HepG2 (cell line): ENCODE measurements at regions not wholly inside any gene's neighbourhood (a gene's known extent, or its start where the extent isn't known, plus 50 kb on each side); places are given as distances from the start of the nearest gene placed in this dataset.

Experiments
- ATAC-seq: fragments of 200-7000 bp; cut with Tn5 transposase; 3 replicates; pipeline ENCODE4 v1.9.1; 2020; ENCODE audit warnings: mild to moderate bottlenecking, moderate library complexity
- BruUV-seq: library from RNA; stranded (reverse); fragments of 400-500 nt; replicated peaks from 2 replicates; lab custom pipeline; 2021; lab: Mats Ljungman, UMichigan
- CTCF ChIA-PET: fragments of 300-600 bp; formaldehyde crosslinking; extraction: SDS; loops from one replicate; lab custom pipeline; 2021; ENCODE audit warnings: low total read pairs, inconsistent platforms, low intra/inter-chr PET ratio; lab: Yijun Ruan, JAX
- POLR2A ChIA-PET: fragments of 350-600 bp; sonication (Branson Sonifier 250); formaldehyde crosslinking; loops from one replicate; lab custom pipeline; 2020; ENCODE audit warnings: antibody characterized with exemption, inconsistent platforms; lab: Yijun Ruan, JAX
- DNase-seq: peaks from one replicate; pipeline ENCODE4 v3.0.0-alpha.2; 2015; ENCODE audit warnings: low spot score
- FAIRE-seq: peaks from 3 replicates; lab custom pipeline; 2011; peaks lifted over from hg19 to GRCh38; lab: Jason Lieb, UNC
- H2AFZ ChIP-seq: one replicate; pipeline ENCODE4 v1.6.1; 2011; ENCODE audit warnings: low read length, inconsistent platforms
- H3K27ac ChIP-seq: fragments of 300-600 bp; 3 replicates; pipeline ENCODE4 v1.8.0; 2011; ENCODE audit warnings: mixed run types, mild to moderate bottlenecking, mixed read lengths, low read length, inconsistent platforms; ENCODE audit not compliant: insufficient read depth; ENCODE audit errors: extremely low read length
- H3K27me3 ChIP-seq, 2 experiments: fragments of 200-600 bp in 1 of 2; 2 replicates in 1 of 2; 3 replicates in 1 of 2; pipeline versions ENCODE4 v1.6.0 to v1.8.0; 2011; ENCODE audit warnings: low read length in 2 of 2, mild to moderate bottlenecking in 2 of 2, moderate library complexity in 2 of 2, inconsistent platforms in 1 of 2; ENCODE audit not compliant: insufficient read depth in 2 of 2, control insufficient read depth in 1 of 2
- H3K36me3 ChIP-seq, 2 experiments: fragments of 200-600 bp in 1 of 2; replicated peaks in 1 of 2; 2 replicates in 1 of 2; 3 replicates in 1 of 2; pipeline versions ENCODE4 v1.5.1 to v1.8.0; 2011; ENCODE audit warnings: low read length in 2 of 2, inconsistent platforms in 1 of 2; ENCODE audit not compliant: insufficient read depth in 2 of 2, control insufficient read depth in 1 of 2
- H3K4me1 ChIP-seq: 2 replicates; pipeline ENCODE4 v1.5.1; 2012; ENCODE audit warnings: low read length, inconsistent platforms; ENCODE audit not compliant: insufficient read depth
- H3K4me2 ChIP-seq: 2 replicates; pipeline ENCODE4 v1.6.0; 2011; ENCODE audit warnings: low read depth, low read length, inconsistent platforms
- H3K4me3 ChIP-seq, 3 experiments: fragments of 200-600 bp in 1 of 3; sonication (generic), shearing (Covaris generic) in 1 of 3; replicated peaks in 1 of 3; 2 replicates each; pipeline ENCODE4 v1.5.1; 2011 to 2016; ENCODE audit warnings: low read length in 3 of 3, inconsistent platforms in 2 of 3, low read depth in 2 of 3, mild to moderate bottlenecking in 2 of 3, control low read depth in 1 of 3, mixed read lengths in 1 of 3; ENCODE audit not compliant: insufficient read depth in 1 of 3
- H3K79me2 ChIP-seq: one replicate; pipeline ENCODE4 v1.6.1; 2011; ENCODE audit warnings: low read length, inconsistent platforms; ENCODE audit not compliant: insufficient read depth
- H3K9ac ChIP-seq: 2 replicates; pipeline ENCODE4 v1.6.0; 2011; ENCODE audit warnings: mild to moderate bottlenecking, low read depth, low read length, inconsistent platforms; ENCODE audit not compliant: insufficient read depth
- H3K9me3 ChIP-seq: 2 replicates; pipeline ENCODE4 v1.5.1; 2012; ENCODE audit warnings: mild to moderate bottlenecking, low read length
- H4K20me1 ChIP-seq: 2 replicates; pipeline ENCODE4 v1.6.0; 2011; ENCODE audit warnings: inconsistent platforms, mild to moderate bottlenecking, low read length, moderate library complexity; ENCODE audit not compliant: insufficient read depth
- CREBL2 ChIP-seq: sonication (generic); formaldehyde crosslinking; IDR thresholded peaks from 2 replicates; pipeline ENCODE4 v1.8.1; 2023; ENCODE audit warnings: missing genetic modification reagents, mild to moderate bottlenecking, borderline replicate concordance
- E2F2 ChIP-seq: sonication (generic); formaldehyde crosslinking; IDR thresholded peaks from 2 replicates; pipeline ENCODE4 v1.4.0; 2020; ENCODE audit warnings: missing genetic modification reagents, borderline replicate concordance
- EZH2 ChIP-seq: conservative IDR thresholded peaks from 2 replicates; pipeline ENCODE4 v1.6.1; 2012; ENCODE audit warnings: mild to moderate bottlenecking, low read depth, low read length, moderate library complexity
- FOSL2 ChIP-seq: sonication (generic); formaldehyde crosslinking; IDR thresholded peaks from 2 replicates; pipeline ENCODE4 v1.4.0; 2020; ENCODE audit warnings: missing genetic modification reagents
- KLF11 ChIP-seq: IDR thresholded peaks from 2 replicates; pipeline ENCODE4 v1.6.1; 2016; ENCODE audit warnings: missing compliant biosample characterization
- MTA3 ChIP-seq: sonication (generic); formaldehyde crosslinking; IDR thresholded peaks from 2 replicates; pipeline ENCODE4 v1.4.0; 2020; ENCODE audit warnings: missing genetic modification reagents
- MTF2 ChIP-seq: sonication (generic); formaldehyde crosslinking; IDR thresholded peaks from 2 replicates; pipeline ENCODE4 v1.5.0; 2020; ENCODE audit warnings: missing genetic modification reagents, borderline replicate concordance
- ONECUT2 ChIP-seq: sonication (generic); formaldehyde crosslinking; IDR thresholded peaks from 2 replicates; pipeline ENCODE4 v1.4.0; 2020; ENCODE audit warnings: missing genetic modification reagents
- RFX3 ChIP-seq: IDR thresholded peaks from 2 replicates; pipeline ENCODE4 v1.6.1; 2016; ENCODE audit warnings: missing biosample characterization, missing genetic modification reagents
- STAT5B ChIP-seq: sonication (generic); formaldehyde crosslinking; IDR thresholded peaks from 2 replicates; pipeline ENCODE4 v1.4.0; 2020; ENCODE audit warnings: missing genetic modification reagents
- TFE3 ChIP-seq: IDR thresholded peaks from 2 replicates; pipeline ENCODE4 v1.6.1; 2016
- ZBTB25 ChIP-seq: IDR thresholded peaks from 2 replicates; pipeline ENCODE4 v1.6.1; 2018; ENCODE audit warnings: missing genetic modification reagents
- ZNF235 ChIP-seq: sonication (generic); formaldehyde crosslinking; IDR thresholded peaks from 2 replicates; pipeline ENCODE4 v1.8.1; 2023; ENCODE audit warnings: mild to moderate bottlenecking, missing genetic modification reagents, borderline replicate concordance
- ZNF282 ChIP-seq: fragments of 450-650 bp; IDR thresholded peaks from 2 replicates; pipeline ENCODE4 v1.6.1; 2018; ENCODE audit not compliant: partially characterized antibody
- ZNF3 ChIP-seq: IDR thresholded peaks from 2 replicates; pipeline ENCODE4 v1.7.0; 2017; ENCODE audit warnings: inconsistent platforms
- WGBS: methylation state at CpG from one replicate; pipeline ENCODE4 v1.1.6; 2017; ENCODE audit warnings: low lambda C conversion rate; 5-methylcytosine and 5-hydroxymethylcytosine counted together
- in situ Hi-C: cut with HindIII; loops from 2 replicates; pipeline ENCODE4 v1.10.0; 2017; ENCODE audit warnings: low pct_unique_long_range_greater_than_20kb; ENCODE audit not compliant: extremely low pct_ligation_motif_present
- intact Hi-C: fragments of 100-400 bp; cut with micrococcal nuclease; formaldehyde crosslinking; loops from one replicate; pipeline ENCODE4 v1.10.0; 2022; ENCODE audit not compliant: unreplicated experiment

GRCh38 chr4:17090063-17090462, 191.6 kb upstream of the LDB2 start:
- no TSS peak for BruUV-seq
- CTCF ChIA-PET: no interaction called here

More at GRCh38 chr4:17090063-17090462, 191.6 kb upstream of the LDB2 start:
- TF ChIP-seq STAT5B: no peak
- TF ChIP-seq FOSL2: no peak
- TF ChIP-seq E2F2 (CRISPR knock-in tag): no peak
- no peak for TF ChIP-seq ZNF235 (CRISPR knock-in tag)
- no peak for TF ChIP-seq EZH2
- no peak for TF ChIP-seq ZNF3 (CRISPR knock-in tag)
- TF ChIP-seq ZNF282: no peak
- TF ChIP-seq TFE3 (CRISPR knock-in tag): no peak
- TF ChIP-seq ONECUT2: no peak
- TF ChIP-seq MTA3 (CRISPR knock-in tag): no peak
- TF ChIP-seq MTF2 (CRISPR knock-in tag): no peak
- TF ChIP-seq ZBTB25 (CRISPR knock-in tag): no peak
- no peak for TF ChIP-seq KLF11
- no peak for TF ChIP-seq CREBL2 (CRISPR knock-in tag)
- no peak for TF ChIP-seq RFX3 (CRISPR knock-in tag)
- Histone ChIP-seq H3K36me3 (no peaks in the 10 kb centered on the region), H3K9me3 (no peaks in the 10 kb centered on the region), H3K4me2 (no peak overlapping the region), H4K20me1 (no peaks in the 10 kb centered on the region), H3K27me3 (no peaks in the 10 kb centered on the region), H3K9ac (no peak overlapping the region), H3K4me1 (no peaks in the 10 kb centered on the region), H3K4me3 (no peak overlapping the region), H2AFZ (no peak overlapping the region), H3K79me2 (no peaks in the 10 kb centered on the region), H3K27ac (no peak overlapping the region)
- in situ Hi-C loops: no loop called here
- intact Hi-C loops: no loop called here
- POLR2A ChIA-PET: no interaction called here
- DNase-seq (no peak), FAIRE-seq (no peak), ATAC-seq (no peak)
- WGBS: 3% methylated on average over 3 of the region's 3 CpGs
